Glutamatergic neuron (in vitro differentiated cells): ENCODE measurements at regions not wholly inside any gene's neighbourhood (a gene's known extent, or its start where the extent isn't known, plus 50 kb on each side); places are given as distances from the start of the nearest gene placed in this dataset.

Experiments used
- DNase-seq: peaks from one replicate; pipeline ENCODE4 v3.0.0; 2022
- H3K27ac Mint-ChIP-seq: one replicate; pipeline ENCODE4 v1.8.0; 2020; ENCODE audit warnings: mild to moderate bottlenecking, mixed read lengths, inconsistent platforms; ENCODE audit not compliant: unreplicated experiment
- H3K27me3 Mint-ChIP-seq: one replicate; pipeline ENCODE4 v1.8.0; 2020; ENCODE audit warnings: mild to moderate bottlenecking, moderate library complexity, mixed read lengths, inconsistent platforms; ENCODE audit not compliant: unreplicated experiment
- H3K36me3 Mint-ChIP-seq: one replicate; pipeline ENCODE4 v1.8.0; 2020; ENCODE audit warnings: mild to moderate bottlenecking, mixed read lengths, inconsistent platforms; ENCODE audit not compliant: unreplicated experiment
- H3K4me1 Mint-ChIP-seq: one replicate; pipeline ENCODE4 v1.8.0; 2020; ENCODE audit warnings: mild to moderate bottlenecking, low read depth, mixed read lengths, inconsistent platforms; ENCODE audit not compliant: unreplicated experiment
- H3K4me3 Mint-ChIP-seq: one replicate; pipeline ENCODE4 v1.8.0; 2020; ENCODE audit warnings: mild to moderate bottlenecking, mixed read lengths, inconsistent platforms; ENCODE audit not compliant: unreplicated experiment
- H3K9me3 Mint-ChIP-seq: one replicate; pipeline ENCODE4 v1.8.0; 2020; ENCODE audit warnings: mild to moderate bottlenecking, moderate library complexity, mixed read lengths, inconsistent platforms; ENCODE audit not compliant: unreplicated experiment
- CTCF ChIP-seq: fragments of 200-600 bp; sonication (generic); IDR thresholded peaks from one replicate; pipeline ENCODE4 v1.5.0; 2021; ENCODE audit not compliant: partially characterized antibody, unreplicated experiment

- H3K4me3 Mint-ChIP-seq: no peak overlapping the region
- no peak for DNase-seq
- H3K27ac Mint-ChIP-seq: no peak overlapping the region
- no peak for TF ChIP-seq CTCF
- H3K4me1 Mint-ChIP-seq: peaks cover 2% of the 10 kb centered on the region
- no peaks in the 10 kb centered on the region for H3K9me3 Mint-ChIP-seq
- H3K27me3 Mint-ChIP-seq: no peaks in the 10 kb centered on the region
- no peaks in the 10 kb centered on the region for H3K36me3 Mint-ChIP-seq
These were observed 586.3 kb downstream of the BRINP1 start for GRCh38 chr9:118782790-118783463.

GRCh38 chr9:118784033-118784432 is 585.2 kb downstream of the BRINP1 start:
- Mint-ChIP-seq H3K27me3 (no peaks in the 10 kb centered on the region), H3K36me3 (no peaks in the 10 kb centered on the region), H3K4me3 (no peak overlapping the region), H3K9me3 (no peaks in the 10 kb centered on the region), H3K4me1 (peaks cover 2% of the 10 kb centered on the region), H3K27ac (no peak overlapping the region)
- DNase-seq: no peak
- TF ChIP-seq CTCF: no peak

- Mint-ChIP-seq H3K36me3 (no peaks in the 10 kb centered on the region), H3K9me3 (no peaks in the 10 kb centered on the region), H3K4me1 (peaks cover 2% of the 10 kb centered on the region), H3K27me3 (no peaks in the 10 kb centered on the region), H3K27ac (no peak overlapping the region), H3K4me3 (no peak overlapping the region)
- DNase-seq: no peak
- no peak for TF ChIP-seq CTCF
These were observed 583.8 kb downstream of the BRINP1 start for GRCh38 chr9:118785456-118785855.

- peaks cover 2% of the 10 kb centered on the region for H3K4me1 Mint-ChIP-seq
- H3K27ac Mint-ChIP-seq: no peak overlapping the region
- H3K4me3 Mint-ChIP-seq: no peak overlapping the region
These were observed 582.4 kb downstream of the BRINP1 start for GRCh38 chr9:118786877-118787276.

More at GRCh38 chr9:118786877-118787276, 582.4 kb downstream of the BRINP1 start:
- no peak for TF ChIP-seq CTCF
- H3K36me3 Mint-ChIP-seq: no peaks in the 10 kb centered on the region
- no peaks in the 10 kb centered on the region for H3K27me3 Mint-ChIP-seq
- no peaks in the 10 kb centered on the region for H3K9me3 Mint-ChIP-seq
- DNase-seq: no peak
